ENCODE measurements at regions not wholly inside any gene's neighbourhood (a gene's known extent, or its start where the extent isn't known, plus 50 kb on each side); places are given as distances from the start of the nearest gene placed in this dataset.
"Not testable (repeated sequence)": the region's sequence is repeated elsewhere in the genome, so short reads cannot be mapped to it uniquely, and the experiment has no call there.

GRCh38 chr16:9650284-9650683 is 531.9 kb downstream of the GRIN2A start:
- H3K27ac Mint-ChIP-seq, result no peak overlapping the region
- H3K4me1 Mint-ChIP-seq, result no peaks in the 10 kb centered on the region
- ChIA-PET CTCF (no interaction called here), POLR2A (no interaction called here)
- no peaks in the 10 kb centered on the region for H3K36me3 Mint-ChIP-seq (ENCODE audit: low read depth)
- peaks cover 5% of the 10 kb centered on the region for H3K27me3 Mint-ChIP-seq
- intact Hi-C loops (cut with DNase I, micrococcal nuclease), result no loop called here
- DNase-seq (no peak), ATAC-seq (no peak)
- H3K4me3 Mint-ChIP-seq, result no peak overlapping the region
- no peaks in the 10 kb centered on the region for H3K9me3 Mint-ChIP-seq (ENCODE audit: low read depth)

- ATAC-seq (no peak), DNase-seq (no peak)
- Mint-ChIP-seq H3K9me3 (ENCODE audit: low read depth) (no peaks in the 10 kb centered on the region), H3K27me3 (no peaks in the 10 kb centered on the region), H3K4me3 (no peak overlapping the region), H3K36me3 (ENCODE audit: low read depth) (no peaks in the 10 kb centered on the region), H3K27ac (no peak overlapping the region), H3K4me1 (no peaks in the 10 kb centered on the region)
- intact Hi-C loops (cut with DNase I, micrococcal nuclease), result no loop called here
- CTCF ChIA-PET, result no interaction called here
- POLR2A ChIA-PET, result no interaction called here
Measured at GRCh38 chr16:9655051-9655450, 527.2 kb downstream of the GRIN2A start.

- no peak for ATAC-seq
- POLR2A ChIA-PET, result no interaction called here
- DNase-seq, result no peak
- intact Hi-C loops (cut with DNase I, micrococcal nuclease), result no loop called here
- H3K4me3 Mint-ChIP-seq, result no peak overlapping the region
- no peaks in the 10 kb centered on the region for H3K27me3 Mint-ChIP-seq
- H3K27ac Mint-ChIP-seq, result no peak overlapping the region
- no peaks in the 10 kb centered on the region for H3K9me3 Mint-ChIP-seq (ENCODE audit: low read depth)
- H3K4me1 Mint-ChIP-seq, result no peaks in the 10 kb centered on the region
- CTCF ChIA-PET, result no interaction called here
- H3K36me3 Mint-ChIP-seq (ENCODE audit: low read depth), result no peaks in the 10 kb centered on the region
Measured at GRCh38 chr16:9657641-9658040, 524.6 kb downstream of the GRIN2A start.

- H3K4me1 Mint-ChIP-seq, result no peaks in the 10 kb centered on the region
- ChIA-PET CTCF (no interaction called here), POLR2A (no interaction called here)
- no peaks in the 10 kb centered on the region for H3K27me3 Mint-ChIP-seq
- no peaks in the 10 kb centered on the region for H3K9me3 Mint-ChIP-seq (ENCODE audit: low read depth)
- intact Hi-C loops (cut with DNase I, micrococcal nuclease), result no loop called here
- DNase-seq (no peak), ATAC-seq (no peak)
- no peaks in the 10 kb centered on the region for H3K36me3 Mint-ChIP-seq (ENCODE audit: low read depth)
- no peak overlapping the region for H3K4me3 Mint-ChIP-seq
- no peak overlapping the region for H3K27ac Mint-ChIP-seq
Measured at GRCh38 chr16:9658164-9658563, 524.1 kb downstream of the GRIN2A start.

GRCh38 chr16:9658586-9658985 is 523.6 kb downstream of the GRIN2A start:
- Mint-ChIP-seq H3K27me3 (no peaks in the 10 kb centered on the region), H3K27ac (no peak overlapping the region), H3K4me1 (no peaks in the 10 kb centered on the region), H3K36me3 (ENCODE audit: low read depth) (no peaks in the 10 kb centered on the region), H3K4me3 (no peak overlapping the region), H3K9me3 (ENCODE audit: low read depth) (no peaks in the 10 kb centered on the region)
- intact Hi-C loops (cut with DNase I, micrococcal nuclease), result no loop called here
- CTCF ChIA-PET, result no interaction called here
- POLR2A ChIA-PET, result no interaction called here
- no peak for ATAC-seq
- DNase-seq, result no peak

- no peak overlapping the region for H3K27ac Mint-ChIP-seq
- no peaks in the 10 kb centered on the region for H3K36me3 Mint-ChIP-seq (ENCODE audit: low read depth)
- no peaks in the 10 kb centered on the region for H3K4me1 Mint-ChIP-seq
- no peaks in the 10 kb centered on the region for H3K27me3 Mint-ChIP-seq
- ChIA-PET POLR2A (no interaction called here), CTCF (no interaction called here)
- intact Hi-C loops (cut with DNase I, micrococcal nuclease), result no loop called here
- no peak for ATAC-seq
- no peak for DNase-seq
- no peak overlapping the region for H3K4me3 Mint-ChIP-seq
- peaks cover under 1% of the 10 kb centered on the region for H3K9me3 Mint-ChIP-seq (ENCODE audit: low read depth)
Measured at GRCh38 chr16:9660898-9661297, 521.3 kb downstream of the GRIN2A start.

GRCh38 chr16:9661336-9662017 is 520.8 kb downstream of the GRIN2A start:
- Mint-ChIP-seq H3K4me1 (no peaks in the 10 kb centered on the region), H3K9me3 (ENCODE audit: low read depth) (peaks cover 2% of the 10 kb centered on the region), H3K27me3 (no peaks in the 10 kb centered on the region), H3K4me3 (no peak overlapping the region), H3K36me3 (ENCODE audit: low read depth) (no peaks in the 10 kb centered on the region), H3K27ac (no peak overlapping the region)
- intact Hi-C loops (cut with DNase I, micrococcal nuclease), result no loop called here
- no peak for DNase-seq
- ChIA-PET POLR2A (no interaction called here), CTCF (no interaction called here)
- ATAC-seq, result no peak

- CTCF ChIA-PET, result interaction anchor here (1.0 kb wide), 1 partner anchor 17 kb away, joined by 3 read pairs; no protein-coding TSS in a partner anchor
- H3K27me3 Mint-ChIP-seq, result peaks cover 2% of the 10 kb centered on the region
- peaks cover 2% of the 10 kb centered on the region for H3K9me3 Mint-ChIP-seq (ENCODE audit: low read depth)
- no peak overlapping the region for H3K4me3 Mint-ChIP-seq
- POLR2A ChIA-PET, result no interaction called here
- no peak overlapping the region for H3K27ac Mint-ChIP-seq
- no peaks in the 10 kb centered on the region for H3K4me1 Mint-ChIP-seq
- intact Hi-C loops (cut with DNase I, micrococcal nuclease), result no loop called here
- H3K36me3 Mint-ChIP-seq (ENCODE audit: low read depth), result no peaks in the 10 kb centered on the region
- no peak for ATAC-seq
- DNase-seq, result no peak
Measured at GRCh38 chr16:9663588-9663987, 518.6 kb downstream of the GRIN2A start.

GRCh38 chr16:9665851-9666271 is 516.4 kb downstream of the GRIN2A start:
- H3K36me3 Mint-ChIP-seq (ENCODE audit: low read depth), result no peaks in the 10 kb centered on the region
- no peaks in the 10 kb centered on the region for H3K4me1 Mint-ChIP-seq
- intact Hi-C loops (cut with DNase I, micrococcal nuclease), result no loop called here
- ATAC-seq (no peak), DNase-seq (no peak)
- POLR2A ChIA-PET, result no interaction called here
- CTCF ChIA-PET, result interaction anchor here (0.6 kb wide), 1 partner anchor 952 kb away, joined by 3 read pairs; no protein-coding TSS in a partner anchor
- no peak overlapping the region for H3K27ac Mint-ChIP-seq
- peaks cover 2% of the 10 kb centered on the region for H3K27me3 Mint-ChIP-seq
- peaks cover 2% of the 10 kb centered on the region for H3K9me3 Mint-ChIP-seq (ENCODE audit: low read depth)
- H3K4me3 Mint-ChIP-seq, result no peak overlapping the region

GRCh38 chr16:9666834-9667480 is 515.3 kb downstream of the GRIN2A start:
- Mint-ChIP-seq H3K9me3 (ENCODE audit: low read depth) (peaks cover 2% of the 10 kb centered on the region), H3K27me3 (peaks cover 2% of the 10 kb centered on the region), H3K4me1 (no peaks in the 10 kb centered on the region), H3K4me3 (no peak overlapping the region), H3K36me3 (ENCODE audit: low read depth) (no peaks in the 10 kb centered on the region), H3K27ac (no peak overlapping the region)
- ChIA-PET CTCF (no interaction called here), POLR2A (no interaction called here)
- no peak for ATAC-seq
- no peak for DNase-seq
- intact Hi-C loops (cut with DNase I, micrococcal nuclease), result no loop called here

GRCh38 chr16:9670033-9670432 is 512.2 kb downstream of the GRIN2A start:
- intact Hi-C loops (cut with DNase I, micrococcal nuclease), result no loop called here
- ChIA-PET CTCF (no interaction called here), POLR2A (no interaction called here)
- Mint-ChIP-seq H3K36me3 (ENCODE audit: low read depth) (no peaks in the 10 kb centered on the region), H3K4me3 (no peak overlapping the region), H3K4me1 (no peaks in the 10 kb centered on the region), H3K9me3 (ENCODE audit: low read depth) (peaks cover 2% of the 10 kb centered on the region), H3K27me3 (peaks cover 2% of the 10 kb centered on the region), H3K27ac (no peak overlapping the region)
- DNase-seq (no peak), ATAC-seq (no peak)

GRCh38 chr16:9670616-9671015 is 511.6 kb downstream of the GRIN2A start:
- H3K4me1 Mint-ChIP-seq; CTCF ChIA-PET; H3K9me3 Mint-ChIP-seq (ENCODE audit: low read depth); ATAC-seq; H3K27ac Mint-ChIP-seq; H3K4me3 Mint-ChIP-seq; DNase-seq; H3K27me3 Mint-ChIP-seq; POLR2A ChIA-PET; H3K36me3 Mint-ChIP-seq (ENCODE audit: low read depth); intact Hi-C loops (cut with DNase I, micrococcal nuclease): not testable (repeated sequence)

Data from activated CD4-positive, alpha-beta T cell treated with anti-CD3 and anti-CD28 coated beads for 36 hours (primary cell).